ENCODE measurements at regions not wholly inside any gene's neighbourhood (a gene's known extent, or its start where the extent isn't known, plus 50 kb on each side); places are given as distances from the start of the nearest gene placed in this dataset.

- no peak for TF ChIP-seq CTCF (IDR thresholded peaks at IDR 0.05)
- TF ChIP-seq POLR2AphosphoS5 (IDR thresholded peaks at IDR 0.05) = no peak
Observed at GRCh38 chr4:97374526-97374925, 768.8 kb downstream of the STPG2 start.

Data from suprapubic skin (tissue), 3 donors.